ENCODE measurements at regions not wholly inside any gene's neighbourhood (a gene's known extent, or its start where the extent isn't known, plus 50 kb on each side); places are given as distances from the start of the nearest gene placed in this dataset.

GRCh38 chr5:89041249-89041779, 158.3 kb upstream of the MEF2C start:
- no peak overlapping the region for H3K4me3 ChIP-seq (ENCODE audit: low read depth, poor library complexity, severe bottlenecking)
- 69 to 80% methylated on average over 3 of the region's 3 CpGs for WGBS, 2 donors
- no peak for DNase-seq (ENCODE audit: low spot score in 2 of 2)
- TF ChIP-seq POLR2A (IDR thresholded peaks at IDR 0.05) (no peak), CTCF (IDR thresholded peaks at IDR 0.05) (no peak)
- intact Hi-C loops (cut with DNase I; ENCODE audit: low total_unique reads) = no loop called here

- DNase-seq (ENCODE audit: low spot score in 2 of 2) = peak in 1 of 2 donors; percentile 16
- H3K4me3 ChIP-seq (ENCODE audit: low read depth, poor library complexity, severe bottlenecking) = no peak overlapping the region
- WGBS, 2 donors = 56 to 63% methylated on average over 8 of the region's 8 CpGs
- intact Hi-C loops (cut with DNase I; ENCODE audit: low total_unique reads) = no loop called here
- TF ChIP-seq CTCF (IDR thresholded peaks at IDR 0.05) (no peak), POLR2A (IDR thresholded peaks at IDR 0.05) (no peak)
Measured at GRCh38 chr5:89036704-89037489, 153.9 kb upstream of the MEF2C start.

DNA sequence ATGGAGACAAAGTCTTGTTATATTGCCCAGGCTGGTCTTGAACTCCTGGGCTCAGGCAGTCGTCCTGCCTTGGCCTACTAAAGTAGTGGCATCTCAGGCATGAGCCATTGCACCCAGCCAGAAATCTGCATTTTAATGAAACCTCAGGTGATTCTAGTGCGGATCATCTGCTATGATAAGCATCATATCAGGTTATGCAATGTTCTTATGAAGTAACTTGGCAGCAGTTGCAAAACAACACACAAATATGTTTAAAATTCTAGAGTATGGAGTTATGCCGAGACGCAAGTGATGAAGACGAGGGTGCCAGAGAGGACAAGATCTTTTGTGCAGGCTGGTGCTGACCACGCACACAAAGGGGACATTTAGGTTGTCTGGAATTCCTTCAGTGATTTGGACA, 153.2 kb upstream of the MEF2C start:
- TF ChIP-seq CTCF (IDR thresholded peaks at IDR 0.05) (no peak), POLR2A (IDR thresholded peaks at IDR 0.05) (no peak)
- no peak for DNase-seq (ENCODE audit: low spot score in 2 of 2)
- 63 to 71% methylated on average over 6 of the region's 6 CpGs for WGBS, 2 donors
- intact Hi-C loops (cut with DNase I; ENCODE audit: low total_unique reads) = no loop called here
- no peak overlapping the region for H3K4me3 ChIP-seq (ENCODE audit: low read depth, poor library complexity, severe bottlenecking)

DNA sequence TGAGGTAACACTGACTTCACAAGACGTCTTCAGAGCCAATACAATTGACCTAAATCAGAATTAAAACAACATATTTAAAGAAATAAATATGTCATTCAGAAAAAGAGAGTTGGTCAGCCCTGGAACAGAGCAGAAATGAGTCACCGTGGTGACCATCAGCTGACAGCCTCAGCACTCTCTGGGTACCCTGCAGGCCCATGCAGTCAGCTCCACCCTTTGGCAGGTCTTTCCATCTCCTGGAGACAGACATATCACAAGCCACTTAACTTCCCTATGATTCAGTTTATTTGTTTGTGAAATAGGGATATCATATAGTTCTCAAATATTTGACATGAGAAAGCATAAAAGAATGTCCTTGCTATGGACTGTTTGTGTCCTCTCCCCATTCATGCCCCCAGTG, 151.6 kb upstream of the MEF2C start:
- 68 to 72% methylated on average over 2 of the region's 2 CpGs for WGBS, 2 donors
- no peak for DNase-seq (ENCODE audit: low spot score in 2 of 2)
- no peak for TF ChIP-seq POLR2A (IDR thresholded peaks at IDR 0.05)
- TF ChIP-seq CTCF (IDR thresholded peaks at IDR 0.05) = no peak
- no peak overlapping the region for H3K4me3 ChIP-seq (ENCODE audit: low read depth, poor library complexity, severe bottlenecking)
- intact Hi-C loops (cut with DNase I; ENCODE audit: low total_unique reads) = no loop called here

DNA sequence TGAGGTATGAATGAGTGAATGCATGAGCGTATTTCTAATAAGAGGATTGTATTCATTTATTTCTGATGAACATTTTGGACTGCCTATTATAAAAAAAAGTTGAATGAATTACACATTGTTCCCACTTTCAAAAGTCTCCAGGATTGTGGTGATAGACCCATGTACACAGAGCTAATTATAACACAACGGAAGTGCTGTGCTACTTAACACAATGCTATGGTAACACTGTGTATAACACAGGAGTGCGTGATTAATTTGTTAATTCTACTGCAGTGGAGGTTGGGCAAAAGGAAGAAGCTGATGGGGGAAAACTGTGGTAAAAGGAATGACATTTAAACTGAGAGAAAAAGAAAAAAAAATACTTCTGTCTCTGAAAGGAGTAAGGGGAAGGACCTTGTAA, 147.8 kb upstream of the MEF2C start:
- no peak for TF ChIP-seq POLR2A (IDR thresholded peaks at IDR 0.05)
- no peak for TF ChIP-seq CTCF (IDR thresholded peaks at IDR 0.05)
- DNase-seq (ENCODE audit: low spot score in 2 of 2) = no peak
- H3K4me3 ChIP-seq (ENCODE audit: low read depth, poor library complexity, severe bottlenecking) = no peak overlapping the region
- 82 to 85% methylated on average over 3 of the region's 3 CpGs for WGBS, 2 donors
- intact Hi-C loops (cut with DNase I; ENCODE audit: low total_unique reads) = no loop called here
